H1 (cell line): ENCODE measurements at regions not wholly inside any gene's neighbourhood (a gene's known extent, or its start where the extent isn't known, plus 50 kb on each side); places are given as distances from the start of the nearest gene placed in this dataset.

ENCODE experiments used
- HDAC2 ChIP-seq, 2 experiments: fragments of 300-600 bp in 1 of 2; sonication (generic) in 1 of 2; IDR thresholded peaks; 2 replicates each; pipeline ENCODE4 v1.6.1; 2011 to 2012; ENCODE audit warnings: low read depth in 2 of 2, low read length in 2 of 2, mild to moderate bottlenecking in 2 of 2, moderate library complexity in 2 of 2, borderline replicate concordance in 1 of 2, inconsistent platforms in 1 of 2
- JUN ChIP-seq: IDR thresholded peaks from 2 replicates; pipeline ENCODE4 v1.6.1; 2011; ENCODE audit warnings: low read depth, mild to moderate bottlenecking, improper control_type of control experiment, low read length
- KDM4A ChIP-seq: IDR thresholded peaks from one replicate; pipeline ENCODE4 v1.7.1; 2012; ENCODE audit warnings: low read depth, mild to moderate bottlenecking, moderate library complexity, low read length, inconsistent platforms; ENCODE audit not compliant: severe bottlenecking
- SP1 ChIP-seq: IDR thresholded peaks from 2 replicates; pipeline ENCODE4 v1.6.1; 2011; ENCODE audit warnings: low read depth, low read length
- TEAD4 ChIP-seq: IDR thresholded peaks from 2 replicates; pipeline ENCODE4 v1.6.1; 2012; ENCODE audit warnings: low read depth, low read length, inconsistent platforms, mixed read lengths
- TF ChIP-seq, protein P1 (sequence below), 3 experiments: IDR thresholded peaks; 1 replicate in 2 of 3; 2 replicates in 1 of 3; pipeline versions ENCODE4 v1.5.1 to v1.6.1; 2011; ENCODE audit warnings: low read length in 3 of 3, mild to moderate bottlenecking in 3 of 3, inconsistent platforms in 2 of 3, low read depth in 1 of 3, moderate library complexity in 1 of 3; ENCODE audit not compliant: insufficient read depth in 1 of 3; ENCODE audit errors: control extremely low read depth in 1 of 3

DNA sequence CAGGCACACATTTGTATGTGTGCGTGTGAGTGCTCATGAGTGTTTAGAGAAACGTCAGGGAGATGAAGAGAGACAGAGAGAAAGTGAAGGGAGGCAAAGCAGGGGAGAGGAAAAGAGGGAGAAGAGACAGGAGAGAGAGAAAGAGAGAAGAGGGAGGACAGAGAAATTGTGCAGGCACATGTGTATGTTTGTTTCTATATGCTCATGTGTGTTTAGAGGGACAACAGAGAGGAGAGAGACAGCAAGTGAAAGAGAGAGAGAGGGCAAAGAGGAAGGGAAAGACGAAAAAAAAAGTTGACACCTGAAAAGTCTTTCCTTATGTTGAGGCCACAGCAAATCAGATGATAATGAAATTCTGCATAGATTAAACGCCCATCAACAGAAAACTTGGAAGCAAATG, 541.1 kb downstream of the TNS1 start (continued):
- TF ChIP-seq, protein P1, sequence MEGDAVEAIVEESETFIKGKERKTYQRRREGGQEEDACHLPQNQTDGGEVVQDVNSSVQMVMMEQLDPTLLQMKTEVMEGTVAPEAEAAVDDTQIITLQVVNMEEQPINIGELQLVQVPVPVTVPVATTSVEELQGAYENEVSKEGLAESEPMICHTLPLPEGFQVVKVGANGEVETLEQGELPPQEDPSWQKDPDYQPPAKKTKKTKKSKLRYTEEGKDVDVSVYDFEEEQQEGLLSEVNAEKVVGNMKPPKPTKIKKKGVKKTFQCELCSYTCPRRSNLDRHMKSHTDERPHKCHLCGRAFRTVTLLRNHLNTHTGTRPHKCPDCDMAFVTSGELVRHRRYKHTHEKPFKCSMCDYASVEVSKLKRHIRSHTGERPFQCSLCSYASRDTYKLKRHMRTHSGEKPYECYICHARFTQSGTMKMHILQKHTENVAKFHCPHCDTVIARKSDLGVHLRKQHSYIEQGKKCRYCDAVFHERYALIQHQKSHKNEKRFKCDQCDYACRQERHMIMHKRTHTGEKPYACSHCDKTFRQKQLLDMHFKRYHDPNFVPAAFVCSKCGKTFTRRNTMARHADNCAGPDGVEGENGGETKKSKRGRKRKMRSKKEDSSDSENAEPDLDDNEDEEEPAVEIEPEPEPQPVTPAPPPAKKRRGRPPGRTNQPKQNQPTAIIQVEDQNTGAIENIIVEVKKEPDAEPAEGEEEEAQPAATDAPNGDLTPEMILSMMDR (IDR thresholded peaks at IDR 0.05; ENCODE audit: control extremely low read depth in 1 of 3, insufficient read depth in 1 of 3, low read depth in 1 of 3, low read length in 3 of 3), result no peak
- TF ChIP-seq SP1, result no peak
- TF ChIP-seq JUN, result no peak
- TF ChIP-seq KDM4A, result no peak
- no peak for TF ChIP-seq TEAD4
- no peak for TF ChIP-seq HDAC2 (IDR thresholded peaks at IDR 0.05; ENCODE audit: borderline replicate concordance in 1 of 2, low read depth in 2 of 2, low read length in 2 of 2)
- TF ChIP-seq, all 59 proteins: peak for 0
